PFSK-1 (cell line): ENCODE measurements at regions not wholly inside any gene's neighbourhood (a gene's known extent, or its start where the extent isn't known, plus 50 kb on each side); places are given as distances from the start of the nearest gene placed in this dataset.
A peak's percentile ranks its signal among the peaks of the same experiment; 100 is the strongest.

Experiments used
- FOXP2 ChIP-seq: optimal IDR thresholded peaks from 2 replicates; pipeline ENCODE3; 2011; ENCODE audit warnings: borderline replicate concordance, control low read depth, inconsistent platforms; ENCODE audit not compliant: insufficient read depth; ENCODE audit errors: extremely low read length, extremely low read depth
- POLR2AphosphoS5 ChIP-seq: IDR thresholded peaks from 2 replicates; pipeline ENCODE4 v1.6.1; 2012; ENCODE audit warnings: low read depth, mild to moderate bottlenecking, control low read depth, low read length, moderate library complexity
- SIN3A ChIP-seq: IDR thresholded peaks from 2 replicates; pipeline ENCODE4 v1.6.1; 2012; ENCODE audit warnings: mild to moderate bottlenecking, low read length, moderate library complexity, borderline replicate concordance; ENCODE audit not compliant: insufficient read depth
- TAF1 ChIP-seq: IDR thresholded peaks from 2 replicates; pipeline ENCODE4 v1.6.1; 2012; ENCODE audit warnings: low read length, control low read depth, borderline replicate concordance; ENCODE audit not compliant: insufficient read depth
- TF ChIP-seq, protein P1 (sequence below), 2 experiments: IDR thresholded peaks; 2 replicates each; pipeline versions ENCODE4 v1.6.1 to v1.8.0; 2011 to 2012; ENCODE audit warnings: low read depth in 2 of 2, low read length in 2 of 2, control low read depth in 1 of 2, inconsistent platforms in 1 of 2, mild to moderate bottlenecking in 1 of 2, moderate library complexity in 1 of 2; ENCODE audit not compliant: insufficient read depth in 1 of 2

DNA sequence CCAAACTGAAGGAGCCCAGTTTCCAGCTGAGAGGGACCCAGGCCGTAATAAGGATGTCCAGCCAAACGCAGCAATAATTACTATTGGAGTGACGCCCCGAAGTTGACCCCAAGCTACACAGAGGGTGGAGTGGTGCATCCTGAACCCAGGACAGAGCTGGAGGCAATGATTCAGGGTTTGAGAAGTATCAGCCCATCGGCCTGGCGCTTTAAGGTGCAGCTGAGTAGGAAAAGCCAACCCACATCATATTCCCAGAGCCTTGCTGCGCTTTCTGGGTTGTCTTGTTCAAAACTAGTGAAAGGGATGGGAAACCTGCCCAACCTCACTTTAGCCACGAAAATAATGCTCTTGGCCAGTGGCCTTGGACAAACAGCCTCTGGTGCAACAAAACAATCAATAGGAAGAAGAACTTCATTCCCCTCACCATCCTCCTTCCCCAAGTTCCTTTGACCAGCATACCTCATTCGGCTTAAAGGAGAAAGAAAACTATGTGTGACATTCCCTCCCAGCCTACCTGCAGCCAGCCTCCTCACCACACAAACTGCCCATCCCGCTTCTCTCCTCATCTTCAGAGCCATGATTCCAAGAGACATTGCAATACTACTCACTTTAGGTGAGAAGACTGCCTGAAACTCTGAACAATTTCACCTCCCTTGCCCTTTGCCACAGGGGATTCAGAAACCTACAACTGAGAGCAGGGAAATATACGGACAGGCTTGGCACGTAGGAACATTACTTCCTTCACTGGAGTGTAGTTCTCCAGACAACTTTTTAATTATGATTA, 217.2 kb upstream of the MKLN1 start:
- TF ChIP-seq FOXP2 (no peak), POLR2AphosphoS5 (no peak), TAF1 (no peak; the same call in 1 of the 2 replicates), SIN3A (no peak)
- TF ChIP-seq, protein P1, sequence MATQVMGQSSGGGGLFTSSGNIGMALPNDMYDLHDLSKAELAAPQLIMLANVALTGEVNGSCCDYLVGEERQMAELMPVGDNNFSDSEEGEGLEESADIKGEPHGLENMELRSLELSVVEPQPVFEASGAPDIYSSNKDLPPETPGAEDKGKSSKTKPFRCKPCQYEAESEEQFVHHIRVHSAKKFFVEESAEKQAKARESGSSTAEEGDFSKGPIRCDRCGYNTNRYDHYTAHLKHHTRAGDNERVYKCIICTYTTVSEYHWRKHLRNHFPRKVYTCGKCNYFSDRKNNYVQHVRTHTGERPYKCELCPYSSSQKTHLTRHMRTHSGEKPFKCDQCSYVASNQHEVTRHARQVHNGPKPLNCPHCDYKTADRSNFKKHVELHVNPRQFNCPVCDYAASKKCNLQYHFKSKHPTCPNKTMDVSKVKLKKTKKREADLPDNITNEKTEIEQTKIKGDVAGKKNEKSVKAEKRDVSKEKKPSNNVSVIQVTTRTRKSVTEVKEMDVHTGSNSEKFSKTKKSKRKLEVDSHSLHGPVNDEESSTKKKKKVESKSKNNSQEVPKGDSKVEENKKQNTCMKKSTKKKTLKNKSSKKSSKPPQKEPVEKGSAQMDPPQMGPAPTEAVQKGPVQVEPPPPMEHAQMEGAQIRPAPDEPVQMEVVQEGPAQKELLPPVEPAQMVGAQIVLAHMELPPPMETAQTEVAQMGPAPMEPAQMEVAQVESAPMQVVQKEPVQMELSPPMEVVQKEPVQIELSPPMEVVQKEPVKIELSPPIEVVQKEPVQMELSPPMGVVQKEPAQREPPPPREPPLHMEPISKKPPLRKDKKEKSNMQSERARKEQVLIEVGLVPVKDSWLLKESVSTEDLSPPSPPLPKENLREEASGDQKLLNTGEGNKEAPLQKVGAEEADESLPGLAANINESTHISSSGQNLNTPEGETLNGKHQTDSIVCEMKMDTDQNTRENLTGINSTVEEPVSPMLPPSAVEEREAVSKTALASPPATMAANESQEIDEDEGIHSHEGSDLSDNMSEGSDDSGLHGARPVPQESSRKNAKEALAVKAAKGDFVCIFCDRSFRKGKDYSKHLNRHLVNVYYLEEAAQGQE (IDR thresholded peaks at IDR 0.05; ENCODE audit: insufficient read depth in 1 of 2, low read depth in 2 of 2, low read length in 2 of 2): no peak

DNA sequence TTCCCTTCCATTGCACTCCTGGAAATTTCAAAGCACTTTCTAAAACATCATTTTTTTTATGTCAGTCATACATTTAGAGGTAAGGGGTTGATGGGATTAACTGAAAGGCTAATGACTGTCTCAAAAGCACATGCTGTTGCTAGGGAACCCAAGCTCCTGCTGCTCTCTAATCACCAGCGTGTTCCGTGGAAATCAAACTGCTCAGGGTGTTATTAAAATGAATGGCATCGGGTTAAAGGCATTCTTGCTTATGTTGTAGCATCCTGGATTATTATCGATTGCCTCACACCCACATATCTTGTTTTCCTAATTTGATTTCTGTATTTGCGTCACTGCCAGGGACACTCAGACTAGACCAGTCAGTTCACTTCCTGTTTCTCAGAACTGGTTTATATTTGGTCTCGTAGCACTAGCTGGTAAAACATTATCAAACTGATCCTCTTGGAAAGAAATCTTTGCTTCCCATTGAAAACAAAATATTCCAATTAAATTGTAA, 216.5 kb upstream of the MKLN1 start:
- TF ChIP-seq, protein P1 (IDR thresholded peaks at IDR 0.05; ENCODE audit: insufficient read depth in 1 of 2, low read depth in 2 of 2, low read length in 2 of 2): no peak
- TF ChIP-seq SIN3A (no peak), POLR2AphosphoS5 (no peak), FOXP2 (peak; percentile 12), TAF1 (0 out of 2 replicates have a peak, but pooled peaks have one; percentile 11)

DNA sequence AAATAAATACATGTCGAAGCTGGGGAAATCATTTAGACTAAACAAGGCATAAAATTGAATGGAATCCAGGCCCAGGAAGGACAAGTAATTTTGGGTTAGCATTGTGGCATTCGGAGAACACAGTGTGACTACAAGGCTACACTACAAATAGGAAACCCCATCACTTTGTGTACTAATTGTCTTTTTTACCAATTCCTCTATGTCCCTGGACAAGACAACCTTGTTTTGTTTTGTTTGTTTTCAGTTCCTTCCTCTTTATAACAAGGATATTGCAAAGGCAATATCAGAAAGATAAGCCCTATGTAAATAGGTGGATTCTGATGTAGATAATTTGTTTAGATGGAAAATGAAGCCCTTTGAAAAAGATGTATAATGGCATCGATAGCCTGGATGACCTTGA, 215.9 kb upstream of the MKLN1 start:
- no peak for TF ChIP-seq SIN3A

DNA sequence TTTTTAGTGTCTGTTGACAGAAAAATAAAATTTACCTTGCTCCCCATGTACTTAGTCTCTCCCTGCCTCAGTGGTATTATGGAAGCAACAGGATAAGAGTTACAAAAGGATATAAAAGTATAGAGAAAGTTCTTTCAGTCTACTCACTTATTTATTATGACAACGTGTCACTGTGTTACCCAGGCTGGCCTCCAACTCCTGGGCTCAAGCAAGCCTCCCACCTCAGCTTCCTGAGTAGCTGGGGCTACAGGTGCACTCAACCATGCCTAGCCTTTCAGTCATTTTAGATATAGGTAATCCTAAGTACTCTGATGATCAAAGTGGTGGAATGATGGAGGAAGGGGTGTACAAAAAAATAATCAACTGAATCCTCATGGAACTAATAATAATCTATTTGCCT, 215.2 kb upstream of the MKLN1 start:
- TF ChIP-seq FOXP2 (no peak), POLR2AphosphoS5 (no peak), TAF1 (no peak), SIN3A (no peak)
- TF ChIP-seq, protein P1 (IDR thresholded peaks at IDR 0.05; ENCODE audit: insufficient read depth in 1 of 2, low read depth in 2 of 2, low read length in 2 of 2): no peak

DNA sequence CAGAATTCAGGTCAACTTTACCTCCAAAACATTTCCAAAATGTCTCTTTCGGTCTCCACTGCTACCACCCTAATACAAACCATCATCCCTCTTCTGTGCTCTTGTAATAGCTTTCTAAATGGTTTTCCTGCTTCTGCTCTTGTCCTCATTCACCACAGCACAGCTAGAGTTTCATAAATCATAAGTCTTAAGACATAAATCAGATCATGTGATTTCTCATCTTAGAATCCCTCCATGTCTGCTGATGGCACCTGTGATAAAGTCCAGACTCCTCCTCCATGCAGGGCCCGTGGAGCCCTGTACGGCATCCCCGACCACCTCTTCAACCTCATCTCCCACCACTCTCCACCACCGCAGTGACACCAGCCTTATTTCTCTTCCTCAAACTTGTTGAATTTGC, 212.3 kb upstream of the MKLN1 start:
- TF ChIP-seq SIN3A (no peak), POLR2AphosphoS5 (no peak), FOXP2 (no peak), TAF1 (no peak)
- TF ChIP-seq, protein P1 (IDR thresholded peaks at IDR 0.05; ENCODE audit: insufficient read depth in 1 of 2, low read depth in 2 of 2, low read length in 2 of 2): no peak
